Mesenchymal stem cell (in vitro differentiated cells and primary cell): ENCODE measurements at regions not wholly inside any gene's neighbourhood (a gene's known extent, or its start where the extent isn't known, plus 50 kb on each side); places are given as distances from the start of the nearest gene placed in this dataset.

Source experiments
- DNase-seq: peaks from one replicate; pipeline ENCODE4 v3.0.0-alpha.2; 2013
- H2AFZ ChIP-seq: one replicate; pipeline ENCODE4 v1.6.1; 2013; ENCODE audit warnings: low read depth, mild to moderate bottlenecking, control low read depth, inconsistent platforms, low read length, moderate library complexity
- H2AK5ac ChIP-seq: 2 replicates; pipeline ENCODE4 v1.6.1; 2013; ENCODE audit warnings: low read length, moderate library complexity, mild to moderate bottlenecking, inconsistent platforms; ENCODE audit not compliant: severe bottlenecking
- H2BK120ac ChIP-seq: one replicate; pipeline ENCODE4 v1.6.1; 2013; ENCODE audit warnings: low read depth, mild to moderate bottlenecking, inconsistent platforms, low read length, moderate library complexity
- H2BK12ac ChIP-seq, 2 experiments: one replicate each; pipeline ENCODE4 v1.6.1; 2013; ENCODE audit warnings: inconsistent platforms in 2 of 2, low read length in 2 of 2, mild to moderate bottlenecking in 2 of 2, moderate library complexity in 2 of 2, control low read depth in 1 of 2
- H2BK15ac ChIP-seq: one replicate; pipeline ENCODE4 v1.6.1; 2013; ENCODE audit warnings: mild to moderate bottlenecking, low read depth, inconsistent platforms; ENCODE audit not compliant: poor library complexity, severe bottlenecking
- H2BK5ac ChIP-seq: 2 replicates; pipeline ENCODE4 v1.6.1; 2013; ENCODE audit warnings: low read depth, mild to moderate bottlenecking, low read length, control low read depth, inconsistent platforms; ENCODE audit not compliant: poor library complexity, severe bottlenecking
- H3K14ac ChIP-seq, 2 experiments: one replicate each; pipeline ENCODE4 v1.6.1; 2013; ENCODE audit warnings: inconsistent platforms in 2 of 2, low read length in 2 of 2, control low read depth in 1 of 2, mild to moderate bottlenecking in 1 of 2, moderate library complexity in 1 of 2
- H3K18ac ChIP-seq, 2 experiments: one replicate each; pipeline ENCODE4 v1.6.1; 2013; ENCODE audit warnings: inconsistent platforms in 2 of 2, low read length in 2 of 2, control low read depth in 1 of 2, low read depth in 1 of 2, mild to moderate bottlenecking in 1 of 2
- H3K23ac ChIP-seq, 2 experiments: one replicate each; pipeline ENCODE4 v1.6.1; 2013; ENCODE audit warnings: inconsistent platforms in 2 of 2, low read length in 2 of 2, mild to moderate bottlenecking in 2 of 2, moderate library complexity in 2 of 2, control low read depth in 1 of 2
- H3K27ac ChIP-seq: 2 replicates; pipeline ENCODE4 v1.5.1; 2013; ENCODE audit warnings: mild to moderate bottlenecking, moderate library complexity, low read length, control low read depth, inconsistent platforms; ENCODE audit not compliant: poor library complexity, severe bottlenecking
- H3K27me3 ChIP-seq, 2 experiments: 2 replicates each; pipeline versions ENCODE4 v1.6.1 to v1.7.0; 2013; ENCODE audit warnings: low read length in 2 of 2, mild to moderate bottlenecking in 2 of 2, moderate library complexity in 2 of 2, control low read depth in 1 of 2, inconsistent platforms in 1 of 2; ENCODE audit not compliant: control insufficient read depth in 1 of 2, insufficient read depth in 1 of 2
- H3K36me3 ChIP-seq, 2 experiments: 2 replicates each; pipeline versions ENCODE4 v1.6.1 to v1.7.0; 2013; ENCODE audit warnings: low read length in 2 of 2, control low read depth in 1 of 2, inconsistent platforms in 1 of 2, low read depth in 1 of 2, mild to moderate bottlenecking in 1 of 2; ENCODE audit not compliant: insufficient read depth in 2 of 2, control insufficient read depth in 1 of 2
- H3K4ac ChIP-seq, 2 experiments: one replicate each; pipeline ENCODE4 v1.6.1; 2013; ENCODE audit warnings: inconsistent platforms in 2 of 2, low read length in 2 of 2, mild to moderate bottlenecking in 2 of 2, moderate library complexity in 2 of 2, control low read depth in 1 of 2, low read depth in 1 of 2
- H3K4me1 ChIP-seq: 2 replicates; pipeline ENCODE4 v1.6.1; 2013; ENCODE audit warnings: low read depth, low read length, control low read depth; ENCODE audit not compliant: control insufficient read depth, insufficient read depth
- H3K4me2 ChIP-seq: 2 replicates; pipeline ENCODE4 v1.6.1; 2013; ENCODE audit warnings: low read length, mild to moderate bottlenecking, inconsistent platforms; ENCODE audit not compliant: poor library complexity, severe bottlenecking
- H3K4me3 ChIP-seq, 2 experiments: 2 replicates each; pipeline versions ENCODE4 v1.5.1 to v1.7.0; 2013; ENCODE audit warnings: low read length in 2 of 2, mild to moderate bottlenecking in 2 of 2, control low read depth in 1 of 2, low read depth in 1 of 2; ENCODE audit not compliant: insufficient read depth in 1 of 2
- H3K79me1 ChIP-seq: replicated peaks from 2 replicates; pipeline ENCODE4 v1.6.1; 2013; ENCODE audit warnings: mild to moderate bottlenecking, control low read depth, low read length, inconsistent platforms; ENCODE audit not compliant: poor library complexity, severe bottlenecking
- H3K9ac ChIP-seq: 2 replicates; pipeline ENCODE4 v1.7.0; 2013; ENCODE audit warnings: mild to moderate bottlenecking, low read length, moderate library complexity
- H3K9me3 ChIP-seq: 2 replicates; pipeline ENCODE4 v1.7.0; 2013; ENCODE audit warnings: mild to moderate bottlenecking, low read length; ENCODE audit not compliant: control insufficient read depth
- H4K8ac ChIP-seq: one replicate; pipeline ENCODE4 v1.6.1; 2013; ENCODE audit warnings: inconsistent platforms, mild to moderate bottlenecking, low read length, moderate library complexity
- H4K91ac ChIP-seq: one replicate; pipeline ENCODE4 v1.6.1; 2013; ENCODE audit warnings: mild to moderate bottlenecking, low read length, inconsistent platforms
- WGBS: methylation state at CpG from one replicate; pipeline ENCODE4 v1.1.7; 2013; ENCODE audit warnings: mixed read lengths; 5-methylcytosine and 5-hydroxymethylcytosine counted together

- Histone ChIP-seq H3K4me3 (no peak overlapping the region), H2AFZ (no peak overlapping the region), H3K4me2 (no peak overlapping the region), H3K27ac (no peak overlapping the region), H3K36me3 (no peaks in the 10 kb centered on the region), H2BK5ac (no peak overlapping the region), H3K14ac (no peak overlapping the region), H3K23ac (no peak overlapping the region), H2BK12ac (no peak overlapping the region), H2BK15ac (no peak overlapping the region), H2BK120ac (no peak overlapping the region), H2AK5ac (no peak overlapping the region), H3K18ac (no peak overlapping the region), H3K79me1 (no peaks in the 10 kb centered on the region), H3K9me3 (no peaks in the 10 kb centered on the region), H3K4ac (no peak overlapping the region), H4K91ac (no peak overlapping the region), H3K4me1 (no peaks in the 10 kb centered on the region), H3K27me3 (no peaks in the 10 kb centered on the region), H3K9ac (no peak overlapping the region), H4K8ac (no peak overlapping the region)
- DNase-seq: no peak
- 100% methylated on average over 1 of the region's 1 CpG for WGBS
These were observed 738.7 kb downstream of the MCTP2 start for GRCh38 chr15:94970096-94970495.

- no peak overlapping the region for H2BK5ac ChIP-seq
- H3K4me1 ChIP-seq: no peaks in the 10 kb centered on the region
- no peak overlapping the region for H2BK12ac ChIP-seq
- peak overlapping the region; percentile 64 for H2BK15ac ChIP-seq
- H2AK5ac ChIP-seq: no peak overlapping the region
- no peak overlapping the region for H3K4me2 ChIP-seq
- H3K23ac ChIP-seq: no peak overlapping the region
- H4K8ac ChIP-seq: peak overlapping the region; percentile 76
- H3K79me1 ChIP-seq: no peaks in the 10 kb centered on the region
- H3K27me3 ChIP-seq: no peaks in the 10 kb centered on the region
- H3K27ac ChIP-seq: no peak overlapping the region
- peak overlapping the region; percentile 62 for H4K91ac ChIP-seq
- H3K36me3 ChIP-seq: no peaks in the 10 kb centered on the region
- peak overlapping the region in 1 of 2 experiments; percentile 46 for H3K18ac ChIP-seq
- H3K4ac ChIP-seq: no peak overlapping the region
- H3K4me3 ChIP-seq: no peak overlapping the region
- no peak overlapping the region for H3K14ac ChIP-seq
- no peak for DNase-seq
- H2BK120ac ChIP-seq: no peak overlapping the region
- no peak overlapping the region for H2AFZ ChIP-seq
- H3K9me3 ChIP-seq: no peaks in the 10 kb centered on the region
- 53% methylated on average over 8 of the region's 9 CpGs for WGBS
- H3K9ac ChIP-seq: no peak overlapping the region
These were observed 739.4 kb downstream of the MCTP2 start for GRCh38 chr15:94970802-94971201.

DNA sequence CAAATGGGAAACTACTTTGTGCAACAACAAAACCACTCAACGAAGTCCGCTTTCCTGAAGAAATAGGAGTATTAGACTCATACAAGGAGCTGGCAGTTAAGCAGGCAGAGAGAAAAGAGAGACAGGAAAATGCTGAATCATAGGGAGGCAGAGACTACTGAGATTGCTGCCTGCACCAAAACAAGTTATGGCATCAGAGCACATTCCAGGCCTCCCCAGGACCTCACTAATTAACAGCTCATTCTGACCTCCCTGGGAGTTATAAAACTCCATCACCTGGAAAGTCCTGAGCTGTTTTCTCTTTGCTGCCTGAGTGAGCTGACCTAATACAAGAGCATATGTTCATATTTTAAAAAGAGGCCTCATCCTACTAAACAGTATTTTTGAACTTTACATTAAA, 741.0 kb downstream of the MCTP2 start:
- Histone ChIP-seq H3K18ac (peak overlapping the region in 1 of 2 experiments; percentile 49), H3K27me3 (no peaks in the 10 kb centered on the region), H3K4me2 (no peak overlapping the region), H2AFZ (peak overlapping the region; percentile 69), H3K14ac (no peak overlapping the region), H4K8ac (no peak overlapping the region), H2BK15ac (no peak overlapping the region), H2BK5ac (no peak overlapping the region), H3K9me3 (no peaks in the 10 kb centered on the region), H3K4me3 (no peak overlapping the region), H3K27ac (peak overlapping the region; percentile 2), H3K36me3 (no peaks in the 10 kb centered on the region), H3K79me1 (no peaks in the 10 kb centered on the region), H3K23ac (no peak overlapping the region), H2AK5ac (no peak overlapping the region), H3K9ac (no peak overlapping the region), H3K4ac (peak overlapping the region in 1 of 2 experiments; percentile 61), H4K91ac (no peak overlapping the region), H2BK120ac (no peak overlapping the region), H2BK12ac (peak overlapping the region in 1 of 2 experiments; percentile 63), H3K4me1 (no peaks in the 10 kb centered on the region)
- 68% methylated on average over 2 of the region's 2 CpGs for WGBS
- DNase-seq: peak; percentile 22

GRCh38 chr15:94987085-94987484, 755.7 kb downstream of the MCTP2 start:
- H2BK15ac ChIP-seq: no peak overlapping the region
- no peaks in the 10 kb centered on the region for H3K4me1 ChIP-seq
- no peak overlapping the region for H2AK5ac ChIP-seq
- H3K27me3 ChIP-seq: no peaks in the 10 kb centered on the region
- H4K8ac ChIP-seq: no peak overlapping the region
- no peak overlapping the region for H3K4me3 ChIP-seq
- no peak overlapping the region for H2BK12ac ChIP-seq
- no peak overlapping the region for H2BK120ac ChIP-seq
- H3K79me1 ChIP-seq: no peaks in the 10 kb centered on the region
- H3K4ac ChIP-seq: no peak overlapping the region
- H3K27ac ChIP-seq: no peak overlapping the region
- H2AFZ ChIP-seq: no peak overlapping the region
- no CpG with 5 or more reads among the region's 1 CpG for WGBS
- H3K23ac ChIP-seq: no peak overlapping the region
- no peak for DNase-seq
- H3K36me3 ChIP-seq: no peaks in the 10 kb centered on the region
- no peak overlapping the region for H3K18ac ChIP-seq
- peaks cover 28% of the 10 kb centered on the region for H3K9me3 ChIP-seq
- no peak overlapping the region for H3K14ac ChIP-seq
- no peak overlapping the region for H3K9ac ChIP-seq
- H2BK5ac ChIP-seq: no peak overlapping the region
- no peak overlapping the region for H4K91ac ChIP-seq
- H3K4me2 ChIP-seq: no peak overlapping the region
